Endodermal cell (in vitro differentiated cells): ENCODE measurements at regions not wholly inside any gene's neighbourhood (a gene's known extent, or its start where the extent isn't known, plus 50 kb on each side); places are given as distances from the start of the nearest gene placed in this dataset.

Source experiments
- DNase-seq: peaks from one replicate; pipeline ENCODE4 v3.0.0-alpha.2; 2017
- H3K27ac ChIP-seq: 2 replicates; pipeline ENCODE4 v1.5.1; 2013; ENCODE audit warnings: mild to moderate bottlenecking, low read depth, low read length, moderate library complexity
- H3K27me3 ChIP-seq: 2 replicates; pipeline ENCODE4 v1.6.1; 2013; ENCODE audit warnings: mild to moderate bottlenecking, low read length, moderate library complexity; ENCODE audit not compliant: insufficient read depth, control insufficient read depth, poor library complexity, severe bottlenecking
- H3K36me3 ChIP-seq: 2 replicates; pipeline ENCODE4 v1.7.0; 2013; ENCODE audit warnings: mild to moderate bottlenecking, low read length, moderate library complexity; ENCODE audit not compliant: control insufficient read depth, insufficient read depth
- H3K4me1 ChIP-seq: one replicate; pipeline ENCODE4 v1.7.0; 2013; ENCODE audit warnings: low read length; ENCODE audit not compliant: control insufficient read depth, insufficient read depth
- H3K4me3 ChIP-seq: 2 replicates; pipeline ENCODE4 v1.5.1; 2013; ENCODE audit warnings: mild to moderate bottlenecking, low read length, moderate library complexity
- H3K9ac ChIP-seq: 2 replicates; pipeline ENCODE4 v1.6.1; 2013; ENCODE audit warnings: mild to moderate bottlenecking, low read length, moderate library complexity; ENCODE audit not compliant: poor library complexity, severe bottlenecking; ENCODE audit errors: extremely low read depth
- H3K9me3 ChIP-seq: 2 replicates; pipeline ENCODE4 v1.6.1; 2013; ENCODE audit warnings: mild to moderate bottlenecking, low read length, moderate library complexity; ENCODE audit not compliant: control insufficient read depth
- H3K27ac Mint-ChIP-seq: 2 replicates; pipeline ENCODE4 v1.8.0; 2020; ENCODE audit warnings: mixed read lengths
- H3K27me3 Mint-ChIP-seq: 2 replicates; pipeline ENCODE4 v1.8.0; 2021; ENCODE audit warnings: mild to moderate bottlenecking, mixed read lengths; ENCODE audit not compliant: insufficient read depth
- H3K36me3 Mint-ChIP-seq: 2 replicates; pipeline ENCODE4 v1.8.0; 2020; ENCODE audit warnings: low read depth, mixed read lengths
- H3K4me1 Mint-ChIP-seq: 2 replicates; pipeline ENCODE4 v1.8.0; 2020; ENCODE audit warnings: mixed read lengths
- H3K4me3 Mint-ChIP-seq: 2 replicates; pipeline ENCODE4 v1.8.0; 2020; ENCODE audit warnings: mild to moderate bottlenecking, moderate library complexity, mixed read lengths
- H3K9me3 Mint-ChIP-seq: 2 replicates; pipeline ENCODE4 v1.8.0; 2020; ENCODE audit warnings: mild to moderate bottlenecking, mixed read lengths
- WGBS, 2 experiments: methylation state at CpG; one replicate each; pipeline versions ENCODE4 v1.1.5 to v1.1.7; 2013; ENCODE audit warnings: missing lambda C conversion rate in 2 of 2, mixed read lengths in 1 of 2; ENCODE audit not compliant: insufficient coverage in 1 of 2, insufficient read length in 1 of 2; 5-methylcytosine and 5-hydroxymethylcytosine counted together
- TF ChIP-seq, protein P1 (sequence below): fragments of 200-600 bp; sonication (generic); conservative IDR thresholded peaks from 2 replicates; pipeline ENCODE4 v1.5.0; 2021; ENCODE audit warnings: antibody characterized with exemption, mild to moderate bottlenecking

GRCh38 chr2:33877348-33878016, 278.4 kb upstream of the FAM98A start:
- Mint-ChIP-seq H3K9me3 (no peaks in the 10 kb centered on the region), H3K4me1 (no peaks in the 10 kb centered on the region), H3K36me3 (no peaks in the 10 kb centered on the region), H3K4me3 (no peak overlapping the region), H3K27me3 (no peaks in the 10 kb centered on the region), H3K27ac (no peak overlapping the region)
- TF ChIP-seq, protein P1, sequence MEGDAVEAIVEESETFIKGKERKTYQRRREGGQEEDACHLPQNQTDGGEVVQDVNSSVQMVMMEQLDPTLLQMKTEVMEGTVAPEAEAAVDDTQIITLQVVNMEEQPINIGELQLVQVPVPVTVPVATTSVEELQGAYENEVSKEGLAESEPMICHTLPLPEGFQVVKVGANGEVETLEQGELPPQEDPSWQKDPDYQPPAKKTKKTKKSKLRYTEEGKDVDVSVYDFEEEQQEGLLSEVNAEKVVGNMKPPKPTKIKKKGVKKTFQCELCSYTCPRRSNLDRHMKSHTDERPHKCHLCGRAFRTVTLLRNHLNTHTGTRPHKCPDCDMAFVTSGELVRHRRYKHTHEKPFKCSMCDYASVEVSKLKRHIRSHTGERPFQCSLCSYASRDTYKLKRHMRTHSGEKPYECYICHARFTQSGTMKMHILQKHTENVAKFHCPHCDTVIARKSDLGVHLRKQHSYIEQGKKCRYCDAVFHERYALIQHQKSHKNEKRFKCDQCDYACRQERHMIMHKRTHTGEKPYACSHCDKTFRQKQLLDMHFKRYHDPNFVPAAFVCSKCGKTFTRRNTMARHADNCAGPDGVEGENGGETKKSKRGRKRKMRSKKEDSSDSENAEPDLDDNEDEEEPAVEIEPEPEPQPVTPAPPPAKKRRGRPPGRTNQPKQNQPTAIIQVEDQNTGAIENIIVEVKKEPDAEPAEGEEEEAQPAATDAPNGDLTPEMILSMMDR, result no peak
- no peak overlapping the region for H3K27ac ChIP-seq
- no peaks in the 10 kb centered on the region for H3K36me3 ChIP-seq
- 91 to 94% methylated on average over 5 to 6 of the region's 6 CpGs for WGBS, 2 experiments
- no peak overlapping the region for H3K4me3 ChIP-seq
- no peak overlapping the region for H3K9ac ChIP-seq
- H3K4me1 ChIP-seq, result no peaks in the 10 kb centered on the region
- H3K9me3 ChIP-seq, result peaks cover 5% of the 10 kb centered on the region
- DNase-seq, result no peak
- H3K27me3 ChIP-seq, result no peaks in the 10 kb centered on the region

DNA sequence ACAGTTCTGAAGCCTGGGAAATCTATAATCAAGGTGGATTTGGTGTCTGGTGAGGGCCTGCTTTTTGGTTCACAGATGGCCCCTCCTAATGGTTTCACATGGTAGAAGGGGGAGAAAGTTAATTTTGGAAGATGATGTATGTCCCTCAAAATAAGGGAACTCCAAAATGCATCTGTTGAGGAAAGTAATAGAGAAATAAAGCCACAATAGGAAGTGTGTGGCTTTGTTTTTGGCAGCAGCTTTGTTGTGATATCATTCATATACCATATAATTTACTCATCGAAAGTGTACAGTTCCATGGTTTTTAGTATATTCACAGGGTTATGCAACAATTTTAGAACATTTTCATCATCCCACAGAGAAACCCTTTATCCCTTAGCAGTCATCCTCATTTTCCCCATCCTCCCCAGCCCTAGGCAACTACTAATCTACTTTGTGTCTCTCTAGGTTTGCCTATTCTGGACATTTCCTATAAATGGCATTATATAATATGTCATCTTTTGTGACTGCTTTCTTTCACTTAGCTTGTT, 274.0 kb upstream of the FAM98A start:
- TF ChIP-seq, protein P1, result no peak
- H3K9me3 Mint-ChIP-seq, result peaks cover 14% of the 10 kb centered on the region
- H3K4me3 ChIP-seq, result no peak overlapping the region
- no peaks in the 10 kb centered on the region for H3K27me3 Mint-ChIP-seq
- WGBS, 2 experiments, result 100% methylated on average over 1 of the region's 1 CpG; no CpG with 5 or more reads in 1 of the 2 experiments
- no peaks in the 10 kb centered on the region for H3K4me1 Mint-ChIP-seq
- H3K36me3 ChIP-seq, result no peaks in the 10 kb centered on the region
- peaks cover 18% of the 10 kb centered on the region for H3K9me3 ChIP-seq
- DNase-seq, result no peak
- H3K4me1 ChIP-seq, result no peaks in the 10 kb centered on the region
- no peak overlapping the region for H3K4me3 Mint-ChIP-seq
- no peak overlapping the region for H3K27ac ChIP-seq
- H3K27me3 ChIP-seq, result no peaks in the 10 kb centered on the region
- no peak overlapping the region for H3K27ac Mint-ChIP-seq
- H3K36me3 Mint-ChIP-seq, result no peaks in the 10 kb centered on the region
- H3K9ac ChIP-seq, result no peak overlapping the region

DNA sequence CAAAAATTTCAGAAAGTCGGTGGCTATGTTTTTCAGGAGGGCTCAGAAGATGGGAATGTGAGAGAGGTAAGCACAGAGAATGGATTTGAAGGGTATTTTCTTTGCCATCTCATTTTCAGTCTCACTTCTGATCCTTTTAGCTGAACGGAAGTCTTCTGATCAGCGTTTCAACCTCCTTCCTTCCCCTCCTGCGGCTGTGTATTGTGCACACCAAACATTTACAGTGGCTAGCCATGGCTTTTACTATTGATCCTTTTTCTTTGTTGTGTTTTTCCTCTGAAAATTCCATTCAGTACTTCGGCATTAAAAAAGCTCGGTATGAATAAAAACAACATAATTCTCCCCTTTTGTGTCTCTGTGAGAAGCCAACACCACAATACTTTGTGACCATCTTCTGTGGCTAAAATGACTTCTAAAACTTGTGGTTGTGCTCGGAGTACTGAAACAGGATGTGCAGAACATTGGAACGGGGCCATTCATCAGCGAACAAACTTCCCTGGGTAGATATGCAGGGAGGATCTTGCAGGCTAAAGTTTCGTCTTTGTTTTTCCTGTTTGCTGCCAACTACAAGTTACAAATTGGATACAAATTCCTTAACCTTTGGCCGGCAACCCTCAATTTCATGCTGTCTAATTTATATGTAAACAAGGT, 260.8 kb upstream of the FAM98A start:
- H3K9me3 ChIP-seq, result peaks cover 12% of the 10 kb centered on the region
- peaks cover 10% of the 10 kb centered on the region for H3K4me1 Mint-ChIP-seq
- no peak for DNase-seq
- no peaks in the 10 kb centered on the region for H3K27me3 Mint-ChIP-seq
- H3K4me1 ChIP-seq, result no peaks in the 10 kb centered on the region
- no peaks in the 10 kb centered on the region for H3K36me3 ChIP-seq
- H3K27ac Mint-ChIP-seq, result no peak overlapping the region
- H3K27me3 ChIP-seq, result no peaks in the 10 kb centered on the region
- no peak overlapping the region for H3K4me3 Mint-ChIP-seq
- H3K9me3 Mint-ChIP-seq, result peaks cover 28% of the 10 kb centered on the region
- WGBS, 2 experiments, result 90 to 92% methylated on average over 8 to 11 of the region's 11 CpGs
- no peak overlapping the region for H3K4me3 ChIP-seq
- H3K9ac ChIP-seq, result no peak overlapping the region
- no peak overlapping the region for H3K27ac ChIP-seq
- H3K36me3 Mint-ChIP-seq, result no peaks in the 10 kb centered on the region
- TF ChIP-seq, protein P1, result no peak
